ENCODE measurements at regions not wholly inside any gene's neighbourhood (a gene's known extent, or its start where the extent isn't known, plus 50 kb on each side); places are given as distances from the start of the nearest gene placed in this dataset.
"Not testable (repeated sequence)": the region's sequence is repeated elsewhere in the genome, so short reads cannot be mapped to it uniquely, and the experiment has no call there.

- not testable (repeated sequence) for TF ChIP-seq FOXK2 (IDR thresholded peaks at IDR 0.05); CTBP1 (IDR thresholded peaks at IDR 0.05; ENCODE audit: borderline replicate concordance); TARDBP (IDR thresholded peaks at IDR 0.05); FOXA1 (IDR thresholded peaks at IDR 0.05); ZNF384 (IDR thresholded peaks at IDR 0.05); HDGF (IDR thresholded peaks at IDR 0.05; ENCODE audit: borderline replicate concordance)
Observed at GRCh38 chr2:138250843-138251320, 250.7 kb upstream of the SPOPL start.
